ENCODE measurements at regions not wholly inside any gene's neighbourhood (a gene's known extent, or its start where the extent isn't known, plus 50 kb on each side); places are given as distances from the start of the nearest gene placed in this dataset.

GRCh38 chr3:118436697-118437262 lies 597.9 kb downstream of the IGSF11 start:
- DNase-seq (ENCODE audit: low spot score): peak; percentile 2

- DNase-seq (ENCODE audit: low spot score): no peak
Observed at GRCh38 chr3:118445036-118445435, 589.6 kb downstream of the IGSF11 start.

- DNase-seq (ENCODE audit: low spot score): no peak
Observed at GRCh38 chr3:118447339-118447738, 587.3 kb downstream of the IGSF11 start.

GRCh38 chr3:118466795-118467330 lies 567.8 kb downstream of the IGSF11 start:
- no peak for DNase-seq (ENCODE audit: low spot score)

GRCh38 chr3:118468801-118469200 lies 565.8 kb downstream of the IGSF11 start:
- DNase-seq (ENCODE audit: low spot score): no peak

GRCh38 chr3:118472586-118472985 lies 562.1 kb downstream of the IGSF11 start:
- no peak for DNase-seq (ENCODE audit: low spot score)

GRCh38 chr3:118473343-118473742 lies 561.3 kb downstream of the IGSF11 start:
- DNase-seq (ENCODE audit: low spot score): no peak

- DNase-seq (ENCODE audit: low spot score): no peak
Observed at GRCh38 chr3:118476885-118477618, 557.6 kb downstream of the IGSF11 start.

- no peak for DNase-seq (ENCODE audit: low spot score)
Observed at GRCh38 chr3:118477768-118478167, 556.9 kb downstream of the IGSF11 start.

GRCh38 chr3:118478706-118479276 lies 555.9 kb downstream of the IGSF11 start:
- no peak for DNase-seq (ENCODE audit: low spot score)

GRCh38 chr3:118479376-118479775 lies 555.3 kb downstream of the IGSF11 start:
- DNase-seq (ENCODE audit: low spot score): no peak

GRCh38 chr3:118480101-118480860 lies 554.4 kb downstream of the IGSF11 start:
- DNase-seq (ENCODE audit: low spot score): no peak

GRCh38 chr3:118485693-118486092 lies 549.0 kb downstream of the IGSF11 start:
- no peak for DNase-seq (ENCODE audit: low spot score)

GRCh38 chr3:118487734-118488133 lies 546.9 kb downstream of the IGSF11 start:
- no peak for DNase-seq (ENCODE audit: low spot score)

- no peak for DNase-seq (ENCODE audit: low spot score)
Observed at GRCh38 chr3:118488732-118489131, 545.9 kb downstream of the IGSF11 start.

GRCh38 chr3:118495206-118495605 lies 539.4 kb downstream of the IGSF11 start:
- DNase-seq (ENCODE audit: low spot score): no peak

- DNase-seq (ENCODE audit: low spot score): no peak
Observed at GRCh38 chr3:118497274-118497673, 537.4 kb downstream of the IGSF11 start.

- no peak for DNase-seq (ENCODE audit: low spot score)
Observed at GRCh38 chr3:118501152-118501551, 533.5 kb downstream of the IGSF11 start.

- DNase-seq (ENCODE audit: low spot score): no peak
Observed at GRCh38 chr3:118504906-118505305, 529.7 kb downstream of the IGSF11 start.

GRCh38 chr3:118505784-118506183 lies 528.9 kb downstream of the IGSF11 start:
- DNase-seq (ENCODE audit: low spot score): no peak

- no peak for DNase-seq (ENCODE audit: low spot score)
Observed at GRCh38 chr3:118511402-118511801, 523.2 kb downstream of the IGSF11 start.

GRCh38 chr3:118512301-118512700 lies 522.3 kb downstream of the IGSF11 start:
- DNase-seq (ENCODE audit: low spot score): no peak

GRCh38 chr3:118525077-118525476 lies 509.6 kb downstream of the IGSF11 start:
- DNase-seq (ENCODE audit: low spot score): no peak

Data from hematopoietic multipotent progenitor cell treated with erythropoietin and hydrocortisone succinate and interleukin-3 and kit ligand, for 15 days (in vitro differentiated cells).